Activated CD4-positive, alpha-beta T cell treated with anti-CD3 and anti-CD28 coated beads, Interleukin-2, amount 50 U/mL, for 24 hours (primary cell): ENCODE measurements at regions not wholly inside any gene's neighbourhood (a gene's known extent, or its start where the extent isn't known, plus 50 kb on each side); places are given as distances from the start of the nearest gene placed in this dataset.
"Not testable (repeated sequence)": the region's sequence is repeated elsewhere in the genome, so short reads cannot be mapped to it uniquely, and the experiment has no call there.

Experiments used
- DNase-seq, 2 donors: peaks; one replicate each; pipeline ENCODE4 v3.0.0-alpha.2; 2020; ENCODE audit warnings: low read depth in 1 of 2, low spot score in 1 of 2

GRCh38 chr2:87691899-87692592 is 55.8 kb upstream of the PLGLB2 start:
- not testable (repeated sequence) for DNase-seq

GRCh38 chr2:87692914-87693313 is 55.0 kb upstream of the PLGLB2 start:
- DNase-seq = not testable (repeated sequence)

- DNase-seq = not testable (repeated sequence)
These were observed 54.0 kb upstream of the PLGLB2 start for GRCh38 chr2:87693882-87694281.

- not testable (repeated sequence) for DNase-seq
These were observed 52.1 kb upstream of the PLGLB2 start for GRCh38 chr2:87695596-87696323.
